Activated naive CD8-positive, alpha-beta T cell treated with anti-CD3 and anti-CD28 coated beads, Interleukin-2, amount 10 ng/mL, durations not matched to agents 7 days and 5 days (primary cell): ENCODE measurements at regions not wholly inside any gene's neighbourhood (a gene's known extent, or its start where the extent isn't known, plus 50 kb on each side); places are given as distances from the start of the nearest gene placed in this dataset.

ENCODE experiments used
- ATAC-seq: fragments of 150-1000 bp; cut with Tn5 transposase; one replicate; pipeline ENCODE4 v1.10.0; 2021; ENCODE audit warnings: low read depth, moderate library complexity
- POLR2A ChIA-PET: fragments of 350-600 bp; sonication (Branson Sonifier 250); formaldehyde crosslinking; loops from one replicate; lab custom pipeline; 2021; ENCODE audit warnings: antibody characterized with exemption; lab: Charles Lee
- DNase-seq: peaks from one replicate; pipeline ENCODE4 v3.0.0; 2021
- H3K27ac Mint-ChIP-seq: one replicate; pipeline ENCODE4 v1.8.0; 2022; ENCODE audit warnings: mild to moderate bottlenecking, mixed read lengths
- H3K27me3 Mint-ChIP-seq: one replicate; pipeline ENCODE4 v1.8.0; 2022; ENCODE audit warnings: mild to moderate bottlenecking, moderate library complexity, mixed read lengths
- H3K36me3 Mint-ChIP-seq: one replicate; pipeline ENCODE4 v1.8.0; 2021; ENCODE audit warnings: mild to moderate bottlenecking, mixed read lengths
- H3K4me1 Mint-ChIP-seq: one replicate; pipeline ENCODE4 v1.8.0; 2021; ENCODE audit warnings: mixed read lengths
- H3K4me3 Mint-ChIP-seq: one replicate; pipeline ENCODE4 v1.8.0; 2022; ENCODE audit warnings: mild to moderate bottlenecking, moderate library complexity, mixed read lengths
- H3K9me3 Mint-ChIP-seq: one replicate; pipeline ENCODE4 v1.8.0; 2021; ENCODE audit warnings: mixed read lengths

GRCh38 chr13:39133781-39134180, 95.5 kb downstream of the NHLRC3 start:
- ATAC-seq, result no peak
- Mint-ChIP-seq H3K4me3 (no peak overlapping the region), H3K36me3 (peaks cover 1% of the 10 kb centered on the region), H3K4me1 (no peaks in the 10 kb centered on the region), H3K27me3 (peaks cover 12% of the 10 kb centered on the region), H3K27ac (no peak overlapping the region), H3K9me3 (no peaks in the 10 kb centered on the region)
- POLR2A ChIA-PET, result no interaction called here
- no peak for DNase-seq

GRCh38 chr13:39134574-39134973, 96.3 kb downstream of the NHLRC3 start:
- POLR2A ChIA-PET, result no interaction called here
- DNase-seq (no peak), ATAC-seq (no peak)
- no peaks in the 10 kb centered on the region for H3K4me1 Mint-ChIP-seq
- no peak overlapping the region for H3K27ac Mint-ChIP-seq
- no peaks in the 10 kb centered on the region for H3K9me3 Mint-ChIP-seq
- H3K27me3 Mint-ChIP-seq, result peaks cover 10% of the 10 kb centered on the region
- H3K36me3 Mint-ChIP-seq, result peaks cover under 1% of the 10 kb centered on the region
- no peak overlapping the region for H3K4me3 Mint-ChIP-seq

- H3K36me3 Mint-ChIP-seq, result no peaks in the 10 kb centered on the region
- no peak for DNase-seq
- H3K27me3 Mint-ChIP-seq, result peaks cover 24% of the 10 kb centered on the region
- POLR2A ChIA-PET, result no interaction called here
- peaks cover 2% of the 10 kb centered on the region for H3K4me1 Mint-ChIP-seq
- no peak for ATAC-seq
- H3K9me3 Mint-ChIP-seq, result no peaks in the 10 kb centered on the region
- H3K4me3 Mint-ChIP-seq, result no peak overlapping the region
- H3K27ac Mint-ChIP-seq, result no peak overlapping the region
Observed at GRCh38 chr13:39144391-39144790, 106.1 kb downstream of the NHLRC3 start.

GRCh38 chr13:39144941-39145533, 106.8 kb downstream of the NHLRC3 start:
- no peak for DNase-seq
- Mint-ChIP-seq H3K4me1 (peaks cover 2% of the 10 kb centered on the region), H3K9me3 (no peaks in the 10 kb centered on the region), H3K27ac (no peak overlapping the region), H3K27me3 (peaks cover 22% of the 10 kb centered on the region), H3K36me3 (no peaks in the 10 kb centered on the region), H3K4me3 (no peak overlapping the region)
- POLR2A ChIA-PET, result no interaction called here
- no peak for ATAC-seq

GRCh38 chr13:39148513-39148961, 110.3 kb downstream of the NHLRC3 start:
- H3K27ac Mint-ChIP-seq, result no peak overlapping the region
- DNase-seq (no peak), ATAC-seq (no peak)
- H3K4me1 Mint-ChIP-seq, result peaks cover 2% of the 10 kb centered on the region
- POLR2A ChIA-PET, result no interaction called here
- no peaks in the 10 kb centered on the region for H3K36me3 Mint-ChIP-seq
- no peak overlapping the region for H3K4me3 Mint-ChIP-seq
- H3K9me3 Mint-ChIP-seq, result no peaks in the 10 kb centered on the region
- peaks cover 11% of the 10 kb centered on the region for H3K27me3 Mint-ChIP-seq

- Mint-ChIP-seq H3K36me3 (no peaks in the 10 kb centered on the region), H3K9me3 (no peaks in the 10 kb centered on the region), H3K4me1 (peaks cover under 1% of the 10 kb centered on the region), H3K27ac (no peak overlapping the region), H3K27me3 (peaks cover 16% of the 10 kb centered on the region), H3K4me3 (no peak overlapping the region)
- POLR2A ChIA-PET, result no interaction called here
- ATAC-seq, result no peak
- DNase-seq, result no peak
Observed at GRCh38 chr13:39149896-39150295, 111.6 kb downstream of the NHLRC3 start.

- POLR2A ChIA-PET, result no interaction called here
- Mint-ChIP-seq H3K27ac (no peak overlapping the region), H3K4me3 (no peak overlapping the region), H3K27me3 (peaks cover 17% of the 10 kb centered on the region), H3K36me3 (no peaks in the 10 kb centered on the region), H3K9me3 (no peaks in the 10 kb centered on the region), H3K4me1 (no peaks in the 10 kb centered on the region)
- ATAC-seq (no peak), DNase-seq (no peak)
Observed at GRCh38 chr13:39154041-39154440, 115.8 kb downstream of the NHLRC3 start.

- Mint-ChIP-seq H3K4me1 (no peaks in the 10 kb centered on the region), H3K4me3 (no peak overlapping the region), H3K27me3 (peaks cover 15% of the 10 kb centered on the region), H3K9me3 (no peaks in the 10 kb centered on the region), H3K36me3 (no peaks in the 10 kb centered on the region), H3K27ac (no peak overlapping the region)
- POLR2A ChIA-PET, result no interaction called here
- ATAC-seq, result no peak
- DNase-seq, result no peak
Observed at GRCh38 chr13:39159393-39159792, 121.1 kb downstream of the NHLRC3 start.

GRCh38 chr13:39159846-39160370, 121.7 kb downstream of the NHLRC3 start:
- no peak overlapping the region for H3K4me3 Mint-ChIP-seq
- ATAC-seq, result no peak
- no peak overlapping the region for H3K27ac Mint-ChIP-seq
- H3K9me3 Mint-ChIP-seq, result no peaks in the 10 kb centered on the region
- H3K27me3 Mint-ChIP-seq, result peaks cover 15% of the 10 kb centered on the region
- no peak for DNase-seq
- no peaks in the 10 kb centered on the region for H3K4me1 Mint-ChIP-seq
- H3K36me3 Mint-ChIP-seq, result no peaks in the 10 kb centered on the region
- POLR2A ChIA-PET, result no interaction called here

GRCh38 chr13:39167018-39167417, 128.8 kb downstream of the NHLRC3 start:
- Mint-ChIP-seq H3K4me3 (no peak overlapping the region), H3K36me3 (no peaks in the 10 kb centered on the region), H3K9me3 (no peaks in the 10 kb centered on the region), H3K27ac (no peak overlapping the region), H3K27me3 (peaks cover 2% of the 10 kb centered on the region), H3K4me1 (no peaks in the 10 kb centered on the region)
- DNase-seq (no peak), ATAC-seq (no peak)
- POLR2A ChIA-PET, result no interaction called here

- Mint-ChIP-seq H3K9me3 (no peaks in the 10 kb centered on the region), H3K36me3 (no peaks in the 10 kb centered on the region), H3K27me3 (peaks cover 7% of the 10 kb centered on the region), H3K4me3 (no peak overlapping the region), H3K4me1 (no peaks in the 10 kb centered on the region), H3K27ac (no peak overlapping the region)
- no peak for DNase-seq
- POLR2A ChIA-PET, result no interaction called here
- no peak for ATAC-seq
Observed at GRCh38 chr13:39170711-39171110, 132.5 kb downstream of the NHLRC3 start.

- Mint-ChIP-seq H3K9me3 (no peaks in the 10 kb centered on the region), H3K27ac (no peak overlapping the region), H3K36me3 (no peaks in the 10 kb centered on the region), H3K27me3 (peaks cover 13% of the 10 kb centered on the region), H3K4me3 (no peak overlapping the region), H3K4me1 (no peaks in the 10 kb centered on the region)
- DNase-seq, result no peak
- ATAC-seq, result no peak
- POLR2A ChIA-PET, result no interaction called here
Observed at GRCh38 chr13:39185326-39185725, 147.1 kb downstream of the NHLRC3 start.

- no peaks in the 10 kb centered on the region for H3K9me3 Mint-ChIP-seq
- H3K4me3 Mint-ChIP-seq, result no peak overlapping the region
- ATAC-seq (no peak), DNase-seq (no peak)
- POLR2A ChIA-PET, result no interaction called here
- no peak overlapping the region for H3K27ac Mint-ChIP-seq
- no peaks in the 10 kb centered on the region for H3K36me3 Mint-ChIP-seq
- peaks cover 13% of the 10 kb centered on the region for H3K27me3 Mint-ChIP-seq
- H3K4me1 Mint-ChIP-seq, result no peaks in the 10 kb centered on the region
Observed at GRCh38 chr13:39186205-39186875, 148.1 kb downstream of the NHLRC3 start.

GRCh38 chr13:39189778-39190177, 151.5 kb downstream of the NHLRC3 start:
- DNase-seq (no peak), ATAC-seq (no peak)
- POLR2A ChIA-PET, result no interaction called here
- Mint-ChIP-seq H3K36me3 (no peaks in the 10 kb centered on the region), H3K4me1 (no peaks in the 10 kb centered on the region), H3K27ac (no peak overlapping the region), H3K9me3 (no peaks in the 10 kb centered on the region), H3K4me3 (no peak overlapping the region), H3K27me3 (peaks cover 13% of the 10 kb centered on the region)
